ENCODE measurements at regions not wholly inside any gene's neighbourhood (a gene's known extent, or its start where the extent isn't known, plus 50 kb on each side); places are given as distances from the start of the nearest gene placed in this dataset.

- DNase-seq (ENCODE audit: low spot score): no peak
- Mint-ChIP-seq H3K36me3 (ENCODE audit: low read depth) (no peaks in the 10 kb centered on the region), H3K9me3 (ENCODE audit: low read depth) (peaks cover 2% of the 10 kb centered on the region), H3K27ac (ENCODE audit: unreplicated experiment) (no peak overlapping the region), H3K27me3 (ENCODE audit: low read depth) (peaks cover 2% of the 10 kb centered on the region), H3K4me3 (ENCODE audit: unreplicated experiment) (no peak overlapping the region), H3K4me1 (ENCODE audit: low read depth) (peaks cover 3% of the 10 kb centered on the region)
- TF ChIP-seq CTCF (IDR thresholded peaks at IDR 0.05): no peak
Measured at GRCh38 chr3:76222201-76222600, 436.9 kb upstream of the ZNF717 start.

DNA sequence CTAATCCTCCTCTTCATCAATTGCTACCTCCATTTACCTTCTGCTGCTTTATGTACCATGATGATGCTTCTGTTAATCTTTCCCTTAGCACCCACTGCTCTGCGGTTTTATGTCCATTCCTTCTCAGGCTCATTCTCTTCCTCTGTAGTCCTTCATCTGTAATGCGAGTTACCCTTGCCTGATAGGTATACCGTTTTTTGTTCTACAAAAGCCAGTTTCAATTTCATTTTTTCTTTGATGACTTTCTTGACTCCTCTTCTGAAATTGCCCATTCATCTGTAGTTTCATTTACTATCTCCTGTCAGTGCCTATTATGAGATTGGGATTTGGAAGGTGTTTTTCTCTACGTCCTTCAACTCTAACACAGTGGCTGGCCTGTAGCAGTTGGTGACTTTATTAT is 445.9 kb upstream of the ZNF717 start:
- no peaks in the 10 kb centered on the region for H3K36me3 Mint-ChIP-seq (ENCODE audit: low read depth)
- H3K27ac Mint-ChIP-seq (ENCODE audit: unreplicated experiment): no peak overlapping the region
- H3K4me3 Mint-ChIP-seq (ENCODE audit: unreplicated experiment): no peak overlapping the region
- H3K4me1 Mint-ChIP-seq (ENCODE audit: low read depth): no peaks in the 10 kb centered on the region
- no peak for DNase-seq (ENCODE audit: low spot score)
- no peaks in the 10 kb centered on the region for H3K9me3 Mint-ChIP-seq (ENCODE audit: low read depth)
- TF ChIP-seq CTCF (IDR thresholded peaks at IDR 0.05): no peak
- H3K27me3 Mint-ChIP-seq (ENCODE audit: low read depth): peaks cover 7% of the 10 kb centered on the region

- Mint-ChIP-seq H3K27ac (ENCODE audit: unreplicated experiment) (no peak overlapping the region), H3K4me1 (ENCODE audit: low read depth) (peaks cover 18% of the 10 kb centered on the region), H3K9me3 (ENCODE audit: low read depth) (peaks cover 5% of the 10 kb centered on the region), H3K36me3 (ENCODE audit: low read depth) (peaks cover 2% of the 10 kb centered on the region), H3K27me3 (ENCODE audit: low read depth) (peaks cover 1% of the 10 kb centered on the region), H3K4me3 (ENCODE audit: unreplicated experiment) (no peak overlapping the region)
- DNase-seq (ENCODE audit: low spot score): no peak
- TF ChIP-seq CTCF (IDR thresholded peaks at IDR 0.05): no peak
Measured at GRCh38 chr3:76242886-76243753, 457.8 kb upstream of the ZNF717 start.

DNA sequence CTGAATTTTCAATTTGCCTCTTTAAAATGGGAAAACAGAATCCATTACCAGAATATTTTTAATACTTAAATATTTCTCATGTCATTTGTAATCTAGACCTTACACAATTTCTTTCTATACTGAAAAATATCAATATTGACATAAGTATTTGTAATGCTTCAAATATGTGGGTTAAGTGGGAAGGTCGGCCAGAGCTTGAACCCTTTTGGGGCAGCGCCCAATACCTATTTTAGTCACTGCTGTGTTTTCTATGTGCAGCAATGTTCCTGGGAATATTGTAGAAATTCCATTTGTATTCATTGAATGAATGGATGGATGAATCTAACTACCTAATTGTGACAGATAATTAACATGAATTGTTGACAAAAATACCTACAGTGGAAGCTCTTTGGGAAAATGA is 459.7 kb upstream of the ZNF717 start:
- no peak for DNase-seq (ENCODE audit: low spot score)
- TF ChIP-seq CTCF (IDR thresholded peaks at IDR 0.05): no peak
- Mint-ChIP-seq H3K36me3 (ENCODE audit: low read depth) (peaks cover 2% of the 10 kb centered on the region), H3K27me3 (ENCODE audit: low read depth) (peaks cover 1% of the 10 kb centered on the region), H3K4me3 (ENCODE audit: unreplicated experiment) (no peak overlapping the region), H3K27ac (ENCODE audit: unreplicated experiment) (no peak overlapping the region), H3K9me3 (ENCODE audit: low read depth) (peaks cover 3% of the 10 kb centered on the region), H3K4me1 (ENCODE audit: low read depth) (peaks cover 18% of the 10 kb centered on the region)

- peaks cover 3% of the 10 kb centered on the region for H3K9me3 Mint-ChIP-seq (ENCODE audit: low read depth)
- H3K27me3 Mint-ChIP-seq (ENCODE audit: low read depth): peaks cover 1% of the 10 kb centered on the region
- TF ChIP-seq CTCF (IDR thresholded peaks at IDR 0.05): no peak
- H3K4me3 Mint-ChIP-seq (ENCODE audit: unreplicated experiment): no peak overlapping the region
- no peak overlapping the region for H3K27ac Mint-ChIP-seq (ENCODE audit: unreplicated experiment)
- H3K36me3 Mint-ChIP-seq (ENCODE audit: low read depth): peaks cover 2% of the 10 kb centered on the region
- peaks cover 18% of the 10 kb centered on the region for H3K4me1 Mint-ChIP-seq (ENCODE audit: low read depth)
- no peak for DNase-seq (ENCODE audit: low spot score)
Measured at GRCh38 chr3:76245622-76246021, 460.3 kb upstream of the ZNF717 start.

Data from chondrocyte (in vitro differentiated cells).